ENCODE measurements at regions not wholly inside any gene's neighbourhood (a gene's known extent, or its start where the extent isn't known, plus 50 kb on each side); places are given as distances from the start of the nearest gene placed in this dataset.
"Not testable (repeated sequence)": the region's sequence is repeated elsewhere in the genome, so short reads cannot be mapped to it uniquely, and the experiment has no call there.

DNA sequence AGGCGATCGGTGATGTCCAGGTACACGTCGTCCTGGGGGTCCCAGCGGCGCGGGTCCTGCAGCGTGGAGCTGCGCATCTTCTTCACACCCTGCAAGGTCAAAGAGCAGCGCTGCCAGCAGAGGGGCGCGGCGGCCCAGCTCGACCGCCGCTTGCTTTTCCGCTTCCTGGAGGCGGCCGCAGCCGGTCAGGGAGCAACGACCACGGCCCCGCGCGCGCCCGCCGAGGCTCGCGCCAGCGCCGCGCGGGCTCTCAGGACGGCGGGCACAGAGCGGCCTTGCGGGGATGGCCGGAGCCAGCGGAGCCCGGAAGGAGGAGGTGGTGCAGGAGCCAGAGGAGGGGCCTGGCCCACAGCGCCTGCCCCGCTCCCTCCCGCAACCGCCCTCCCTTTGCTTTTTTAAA is 76.4 kb upstream of the CDC14C start:
- Histone ChIP-seq H3K4me3 (ENCODE audit: low read length) (no peak overlapping the region), H3K9me3 (ENCODE audit: low read length) (no peaks in the 10 kb centered on the region), H3K9me2 (ENCODE audit: insufficient read depth, low read length) (no peaks in the 10 kb centered on the region), H3K27me3 (ENCODE audit: insufficient read depth, low read depth, low read length) (no peaks in the 10 kb centered on the region), H3K9ac (ENCODE audit: low read length) (no peak overlapping the region), H4K20me1 (ENCODE audit: insufficient read depth) (no peaks in the 10 kb centered on the region), H3K36me3 (ENCODE audit: insufficient read depth, low read length) (no peaks in the 10 kb centered on the region), H3K27ac (ENCODE audit: low read length) (no peak overlapping the region), H3K4me2 (ENCODE audit: low read length) (no peak overlapping the region), H3F3A (ENCODE audit: insufficient read depth, low read length, poor library complexity, severe bottlenecking) (no peaks in the 10 kb centered on the region), H3K79me2 (replicated peaks; ENCODE audit: insufficient read depth, low read length) (no peaks in the 10 kb centered on the region), H2AFZ (ENCODE audit: low read depth, low read length) (no peak overlapping the region)
- TF ChIP-seq MXI1 (conservative IDR thresholded peaks at IDR 0.05; ENCODE audit: poor library complexity, severe bottlenecking) = no peak
- no peak for TF ChIP-seq EZH2 (IDR thresholded peaks at IDR 0.05; ENCODE audit: borderline replicate concordance, insufficient read depth, low read length, poor library complexity, severe bottlenecking)
- TF ChIP-seq RAD21 (conservative IDR thresholded peaks at IDR 0.05) = no peak
- TF ChIP-seq EP300 (conservative IDR thresholded peaks at IDR 0.05; ENCODE audit: poor library complexity, severe bottlenecking) = no peak
- TF ChIP-seq, protein P1, sequence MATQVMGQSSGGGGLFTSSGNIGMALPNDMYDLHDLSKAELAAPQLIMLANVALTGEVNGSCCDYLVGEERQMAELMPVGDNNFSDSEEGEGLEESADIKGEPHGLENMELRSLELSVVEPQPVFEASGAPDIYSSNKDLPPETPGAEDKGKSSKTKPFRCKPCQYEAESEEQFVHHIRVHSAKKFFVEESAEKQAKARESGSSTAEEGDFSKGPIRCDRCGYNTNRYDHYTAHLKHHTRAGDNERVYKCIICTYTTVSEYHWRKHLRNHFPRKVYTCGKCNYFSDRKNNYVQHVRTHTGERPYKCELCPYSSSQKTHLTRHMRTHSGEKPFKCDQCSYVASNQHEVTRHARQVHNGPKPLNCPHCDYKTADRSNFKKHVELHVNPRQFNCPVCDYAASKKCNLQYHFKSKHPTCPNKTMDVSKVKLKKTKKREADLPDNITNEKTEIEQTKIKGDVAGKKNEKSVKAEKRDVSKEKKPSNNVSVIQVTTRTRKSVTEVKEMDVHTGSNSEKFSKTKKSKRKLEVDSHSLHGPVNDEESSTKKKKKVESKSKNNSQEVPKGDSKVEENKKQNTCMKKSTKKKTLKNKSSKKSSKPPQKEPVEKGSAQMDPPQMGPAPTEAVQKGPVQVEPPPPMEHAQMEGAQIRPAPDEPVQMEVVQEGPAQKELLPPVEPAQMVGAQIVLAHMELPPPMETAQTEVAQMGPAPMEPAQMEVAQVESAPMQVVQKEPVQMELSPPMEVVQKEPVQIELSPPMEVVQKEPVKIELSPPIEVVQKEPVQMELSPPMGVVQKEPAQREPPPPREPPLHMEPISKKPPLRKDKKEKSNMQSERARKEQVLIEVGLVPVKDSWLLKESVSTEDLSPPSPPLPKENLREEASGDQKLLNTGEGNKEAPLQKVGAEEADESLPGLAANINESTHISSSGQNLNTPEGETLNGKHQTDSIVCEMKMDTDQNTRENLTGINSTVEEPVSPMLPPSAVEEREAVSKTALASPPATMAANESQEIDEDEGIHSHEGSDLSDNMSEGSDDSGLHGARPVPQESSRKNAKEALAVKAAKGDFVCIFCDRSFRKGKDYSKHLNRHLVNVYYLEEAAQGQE (IDR thresholded peaks at IDR 0.05; ENCODE audit: borderline replicate concordance) = no peak
- no peak for TF ChIP-seq SMC3 (conservative IDR thresholded peaks at IDR 0.05; ENCODE audit: poor library complexity)

DNA sequence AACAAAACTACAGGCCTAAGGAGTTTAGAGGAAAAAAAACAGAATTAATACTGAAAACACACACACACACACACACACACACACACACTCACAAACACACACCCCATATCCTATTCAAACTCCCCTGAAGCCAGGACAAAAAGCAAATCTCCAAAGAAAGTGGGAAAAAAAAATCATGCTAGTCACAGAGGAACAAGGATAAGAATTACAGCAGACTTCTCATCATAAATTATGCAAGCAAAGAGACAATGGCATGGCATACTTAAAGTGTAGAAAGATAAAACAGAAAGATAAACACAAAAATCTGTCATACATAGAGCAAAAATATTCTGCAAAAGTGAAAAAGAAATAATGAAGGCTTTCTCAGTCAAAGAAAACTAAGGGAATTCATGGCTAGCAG is 63.9 kb upstream of the CDC14C start:
- H3K4me3 ChIP-seq (ENCODE audit: low read length); H3K27ac ChIP-seq (ENCODE audit: low read length); H3K79me2 ChIP-seq (replicated peaks; ENCODE audit: insufficient read depth, low read length); H3F3A ChIP-seq (ENCODE audit: insufficient read depth, low read length, poor library complexity, severe bottlenecking); H3K9ac ChIP-seq (ENCODE audit: low read length); H3K27me3 ChIP-seq (ENCODE audit: insufficient read depth, low read depth, low read length); H3K9me2 ChIP-seq (ENCODE audit: insufficient read depth, low read length); H2AFZ ChIP-seq (ENCODE audit: low read depth, low read length); H3K9me3 ChIP-seq (ENCODE audit: low read length); H3K4me2 ChIP-seq (ENCODE audit: low read length); H4K20me1 ChIP-seq (ENCODE audit: insufficient read depth); H3K36me3 ChIP-seq (ENCODE audit: insufficient read depth, low read length): not testable (repeated sequence)

DNA sequence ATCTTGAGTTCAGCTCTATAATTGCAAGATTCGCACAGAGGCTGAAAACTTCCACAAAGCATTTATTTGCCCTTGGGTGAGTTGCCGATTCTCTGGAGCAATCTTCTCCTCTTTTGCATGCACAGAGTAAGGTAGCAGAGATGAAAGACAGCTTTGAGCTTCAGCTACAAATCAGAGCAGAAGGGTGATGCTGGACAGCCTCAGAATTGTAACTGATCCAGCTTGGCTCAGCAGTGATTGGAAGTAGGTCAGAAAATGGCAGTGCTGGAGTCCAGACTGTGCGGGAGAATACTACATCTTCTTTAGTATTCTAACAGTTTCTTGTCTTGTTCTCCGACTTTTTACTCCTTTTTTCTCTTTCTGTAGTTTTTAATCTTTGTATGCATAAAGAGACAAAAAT is 55.4 kb upstream of the CDC14C start:
- TF ChIP-seq MXI1 (conservative IDR thresholded peaks at IDR 0.05; ENCODE audit: poor library complexity, severe bottlenecking) = no peak
- TF ChIP-seq, protein P2, sequence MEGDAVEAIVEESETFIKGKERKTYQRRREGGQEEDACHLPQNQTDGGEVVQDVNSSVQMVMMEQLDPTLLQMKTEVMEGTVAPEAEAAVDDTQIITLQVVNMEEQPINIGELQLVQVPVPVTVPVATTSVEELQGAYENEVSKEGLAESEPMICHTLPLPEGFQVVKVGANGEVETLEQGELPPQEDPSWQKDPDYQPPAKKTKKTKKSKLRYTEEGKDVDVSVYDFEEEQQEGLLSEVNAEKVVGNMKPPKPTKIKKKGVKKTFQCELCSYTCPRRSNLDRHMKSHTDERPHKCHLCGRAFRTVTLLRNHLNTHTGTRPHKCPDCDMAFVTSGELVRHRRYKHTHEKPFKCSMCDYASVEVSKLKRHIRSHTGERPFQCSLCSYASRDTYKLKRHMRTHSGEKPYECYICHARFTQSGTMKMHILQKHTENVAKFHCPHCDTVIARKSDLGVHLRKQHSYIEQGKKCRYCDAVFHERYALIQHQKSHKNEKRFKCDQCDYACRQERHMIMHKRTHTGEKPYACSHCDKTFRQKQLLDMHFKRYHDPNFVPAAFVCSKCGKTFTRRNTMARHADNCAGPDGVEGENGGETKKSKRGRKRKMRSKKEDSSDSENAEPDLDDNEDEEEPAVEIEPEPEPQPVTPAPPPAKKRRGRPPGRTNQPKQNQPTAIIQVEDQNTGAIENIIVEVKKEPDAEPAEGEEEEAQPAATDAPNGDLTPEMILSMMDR (IDR thresholded peaks at IDR 0.05; ENCODE audit: poor library complexity, severe bottlenecking) = no peak
- TF ChIP-seq RAD21 (conservative IDR thresholded peaks at IDR 0.05) = no peak
- TF ChIP-seq EP300 (conservative IDR thresholded peaks at IDR 0.05; ENCODE audit: poor library complexity, severe bottlenecking) = no peak
- no peak for TF ChIP-seq SMC3 (conservative IDR thresholded peaks at IDR 0.05; ENCODE audit: poor library complexity)
- TF ChIP-seq POLR2AphosphoS5 (IDR thresholded peaks at IDR 0.05) = no peak
- TF ChIP-seq, protein P1 (IDR thresholded peaks at IDR 0.05; ENCODE audit: borderline replicate concordance) = no peak
- no peak for TF ChIP-seq TAF1 (IDR thresholded peaks at IDR 0.05; ENCODE audit: low read depth)
- no peak for TF ChIP-seq EZH2 (IDR thresholded peaks at IDR 0.05; ENCODE audit: borderline replicate concordance, insufficient read depth, low read length, poor library complexity, severe bottlenecking)
- no peak overlapping the region for H2AFZ ChIP-seq (ENCODE audit: low read depth, low read length)

More for the DNA sequence above, 55.4 kb upstream of the CDC14C start:
- Histone ChIP-seq H3F3A (ENCODE audit: insufficient read depth, low read length, poor library complexity, severe bottlenecking) (no peaks in the 10 kb centered on the region), H3K36me3 (ENCODE audit: insufficient read depth, low read length) (no peaks in the 10 kb centered on the region), H3K27me3 (ENCODE audit: insufficient read depth, low read depth, low read length) (no peaks in the 10 kb centered on the region), H3K9me2 (ENCODE audit: insufficient read depth, low read length) (no peaks in the 10 kb centered on the region), H3K4me2 (ENCODE audit: low read length) (no peak overlapping the region), H3K9me3 (ENCODE audit: low read length) (no peaks in the 10 kb centered on the region), H3K79me2 (replicated peaks; ENCODE audit: insufficient read depth, low read length) (no peaks in the 10 kb centered on the region), H3K27ac (ENCODE audit: low read length) (no peak overlapping the region), H4K20me1 (ENCODE audit: insufficient read depth) (no peaks in the 10 kb centered on the region), H3K4me3 (ENCODE audit: low read length) (no peak overlapping the region), H3K9ac (ENCODE audit: low read length) (no peak overlapping the region)
